ENCODE measurements at regions not wholly inside any gene's neighbourhood (a gene's known extent, or its start where the extent isn't known, plus 50 kb on each side); places are given as distances from the start of the nearest gene placed in this dataset.

DNA sequence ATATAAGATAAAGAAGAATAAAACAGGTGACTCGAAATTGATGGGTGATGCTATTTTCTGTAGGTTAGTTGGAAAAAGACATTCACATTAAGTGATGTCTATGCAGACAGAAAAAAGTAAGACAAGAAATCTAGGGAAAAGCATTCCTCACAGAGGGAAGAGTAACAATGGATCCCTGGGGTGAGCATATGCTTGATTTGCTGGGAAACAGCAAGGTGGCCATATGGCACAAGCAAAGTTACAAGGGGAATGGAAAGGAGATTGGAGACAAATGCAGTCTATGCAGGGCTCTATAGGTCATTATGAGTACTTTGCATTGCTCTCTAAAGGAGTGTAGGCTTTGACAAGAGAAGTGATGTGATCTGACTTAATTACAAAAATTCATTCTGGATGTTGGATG is 90.9 kb upstream of the ZNF804B start:
- Mint-ChIP-seq H3K27me3 (ENCODE audit: unreplicated experiment) (peaks cover 5% of the 10 kb centered on the region), H3K4me1 (ENCODE audit: low read depth, unreplicated experiment) (peaks cover 15% of the 10 kb centered on the region), H3K27ac (ENCODE audit: unreplicated experiment) (peak overlapping the region; percentile 83), H3K4me3 (ENCODE audit: unreplicated experiment) (peak overlapping the region; percentile 30), H3K9me3 (ENCODE audit: unreplicated experiment) (peaks cover 9% of the 10 kb centered on the region), H3K36me3 (ENCODE audit: unreplicated experiment) (no peaks in the 10 kb centered on the region)
- TF ChIP-seq, protein P1, sequence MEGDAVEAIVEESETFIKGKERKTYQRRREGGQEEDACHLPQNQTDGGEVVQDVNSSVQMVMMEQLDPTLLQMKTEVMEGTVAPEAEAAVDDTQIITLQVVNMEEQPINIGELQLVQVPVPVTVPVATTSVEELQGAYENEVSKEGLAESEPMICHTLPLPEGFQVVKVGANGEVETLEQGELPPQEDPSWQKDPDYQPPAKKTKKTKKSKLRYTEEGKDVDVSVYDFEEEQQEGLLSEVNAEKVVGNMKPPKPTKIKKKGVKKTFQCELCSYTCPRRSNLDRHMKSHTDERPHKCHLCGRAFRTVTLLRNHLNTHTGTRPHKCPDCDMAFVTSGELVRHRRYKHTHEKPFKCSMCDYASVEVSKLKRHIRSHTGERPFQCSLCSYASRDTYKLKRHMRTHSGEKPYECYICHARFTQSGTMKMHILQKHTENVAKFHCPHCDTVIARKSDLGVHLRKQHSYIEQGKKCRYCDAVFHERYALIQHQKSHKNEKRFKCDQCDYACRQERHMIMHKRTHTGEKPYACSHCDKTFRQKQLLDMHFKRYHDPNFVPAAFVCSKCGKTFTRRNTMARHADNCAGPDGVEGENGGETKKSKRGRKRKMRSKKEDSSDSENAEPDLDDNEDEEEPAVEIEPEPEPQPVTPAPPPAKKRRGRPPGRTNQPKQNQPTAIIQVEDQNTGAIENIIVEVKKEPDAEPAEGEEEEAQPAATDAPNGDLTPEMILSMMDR (IDR thresholded peaks at IDR 0.05; ENCODE audit: partially characterized antibody, unreplicated experiment): no peak
- DNase-seq: no peak

DNA sequence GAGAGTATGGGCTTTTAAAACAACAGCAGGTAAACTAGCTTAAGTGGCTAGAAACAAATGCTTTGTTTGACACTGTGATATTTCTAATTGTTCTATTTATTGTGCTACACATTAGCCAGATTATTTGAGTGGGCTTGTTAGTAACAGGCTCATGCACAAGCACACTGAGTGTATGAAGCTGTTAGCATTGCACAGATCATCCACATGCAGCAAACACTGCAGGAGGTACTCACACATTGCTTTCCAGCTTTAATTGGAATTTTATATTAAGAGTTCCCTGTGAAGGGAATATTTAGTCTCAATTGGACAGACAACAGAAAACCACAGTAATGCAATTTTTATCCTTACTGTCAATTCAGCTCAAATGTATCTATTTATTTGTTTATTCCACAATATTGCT is 92.9 kb upstream of the ZNF804B start:
- TF ChIP-seq, protein P1 (IDR thresholded peaks at IDR 0.05; ENCODE audit: partially characterized antibody, unreplicated experiment): no peak
- no peak for DNase-seq
- H3K27ac Mint-ChIP-seq (ENCODE audit: unreplicated experiment): no peak overlapping the region

DNA sequence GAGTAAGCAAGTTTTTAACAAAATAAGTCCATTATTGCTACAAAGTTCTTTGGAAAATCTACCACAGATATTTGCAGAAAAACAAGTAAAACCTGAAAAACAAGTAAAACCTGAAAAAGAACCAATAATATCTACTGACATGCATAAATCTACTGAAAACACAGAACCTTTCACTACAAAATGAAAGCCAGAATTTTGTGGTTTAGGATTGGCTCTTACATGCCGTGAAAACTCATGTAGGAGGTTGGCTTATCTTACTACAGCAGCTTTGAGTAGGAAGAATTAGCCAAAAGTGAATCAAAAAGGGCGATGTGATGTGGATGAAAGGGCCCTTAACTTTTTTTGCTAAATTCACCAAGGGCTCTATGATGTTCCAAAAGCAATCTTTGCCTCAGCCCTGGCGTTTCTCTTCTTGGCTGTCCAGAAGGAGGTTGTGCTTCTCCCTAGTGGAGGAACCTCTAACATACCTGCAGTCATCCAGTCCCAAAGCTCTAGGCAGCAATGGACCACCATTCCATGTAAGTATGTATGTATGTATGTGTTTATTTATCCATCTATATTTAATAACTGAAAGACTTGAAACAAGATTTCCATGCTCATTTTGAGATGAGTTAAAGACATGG is 93.5 kb upstream of the ZNF804B start:
- Mint-ChIP-seq H3K27me3 (ENCODE audit: unreplicated experiment) (peaks cover 5% of the 10 kb centered on the region), H3K36me3 (ENCODE audit: unreplicated experiment) (no peaks in the 10 kb centered on the region), H3K4me1 (ENCODE audit: low read depth, unreplicated experiment) (peaks cover 15% of the 10 kb centered on the region), H3K27ac (ENCODE audit: unreplicated experiment) (no peak overlapping the region), H3K4me3 (ENCODE audit: unreplicated experiment) (no peak overlapping the region), H3K9me3 (ENCODE audit: unreplicated experiment) (peaks cover 8% of the 10 kb centered on the region)
- DNase-seq: no peak
- TF ChIP-seq, protein P1 (IDR thresholded peaks at IDR 0.05; ENCODE audit: partially characterized antibody, unreplicated experiment): no peak

More for the DNA sequence above, 92.9 kb upstream of the ZNF804B start:
- Mint-ChIP-seq H3K36me3 (ENCODE audit: unreplicated experiment) (no peaks in the 10 kb centered on the region), H3K4me1 (ENCODE audit: low read depth, unreplicated experiment) (peaks cover 15% of the 10 kb centered on the region), H3K9me3 (ENCODE audit: unreplicated experiment) (peaks cover 8% of the 10 kb centered on the region), H3K27me3 (ENCODE audit: unreplicated experiment) (peaks cover 5% of the 10 kb centered on the region), H3K4me3 (ENCODE audit: unreplicated experiment) (no peak overlapping the region)

DNA sequence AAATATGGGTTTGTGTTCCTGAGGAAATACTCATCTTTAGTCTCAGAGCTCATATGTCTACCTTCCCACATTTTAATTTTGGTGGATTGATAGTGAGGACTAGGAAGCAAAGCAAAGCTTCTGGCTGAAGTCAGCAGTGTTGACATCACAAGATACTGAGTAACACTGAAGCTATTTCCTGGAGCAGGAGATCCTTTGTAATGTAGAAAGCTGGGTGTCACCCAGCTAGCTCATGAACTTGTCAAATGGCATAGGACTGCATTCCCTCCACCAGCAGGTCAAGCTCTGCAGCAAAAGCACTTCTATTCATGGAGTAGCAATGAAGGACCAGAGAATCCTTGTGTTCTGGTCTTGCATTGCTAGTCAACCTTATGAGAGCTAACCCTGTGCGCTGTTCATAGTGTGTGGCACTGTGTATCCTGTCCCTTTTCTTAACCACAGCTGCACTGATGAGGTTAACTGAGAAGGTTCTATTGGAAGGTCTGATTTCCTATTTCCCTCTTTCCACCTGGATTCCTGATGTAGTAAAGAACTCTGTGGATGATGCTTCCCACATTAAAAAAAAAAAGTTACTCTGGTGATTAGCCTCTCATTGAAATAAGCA is 94.8 kb upstream of the ZNF804B start:
- TF ChIP-seq, protein P1 (IDR thresholded peaks at IDR 0.05; ENCODE audit: partially characterized antibody, unreplicated experiment): no peak
- peaks cover 5% of the 10 kb centered on the region for H3K9me3 Mint-ChIP-seq (ENCODE audit: unreplicated experiment)
- no peak for DNase-seq
- H3K4me3 Mint-ChIP-seq (ENCODE audit: unreplicated experiment): no peak overlapping the region
- peaks cover 5% of the 10 kb centered on the region for H3K27me3 Mint-ChIP-seq (ENCODE audit: unreplicated experiment)
- H3K36me3 Mint-ChIP-seq (ENCODE audit: unreplicated experiment): no peaks in the 10 kb centered on the region
- no peak overlapping the region for H3K27ac Mint-ChIP-seq (ENCODE audit: unreplicated experiment)
- H3K4me1 Mint-ChIP-seq (ENCODE audit: low read depth, unreplicated experiment): peaks cover 9% of the 10 kb centered on the region

DNA sequence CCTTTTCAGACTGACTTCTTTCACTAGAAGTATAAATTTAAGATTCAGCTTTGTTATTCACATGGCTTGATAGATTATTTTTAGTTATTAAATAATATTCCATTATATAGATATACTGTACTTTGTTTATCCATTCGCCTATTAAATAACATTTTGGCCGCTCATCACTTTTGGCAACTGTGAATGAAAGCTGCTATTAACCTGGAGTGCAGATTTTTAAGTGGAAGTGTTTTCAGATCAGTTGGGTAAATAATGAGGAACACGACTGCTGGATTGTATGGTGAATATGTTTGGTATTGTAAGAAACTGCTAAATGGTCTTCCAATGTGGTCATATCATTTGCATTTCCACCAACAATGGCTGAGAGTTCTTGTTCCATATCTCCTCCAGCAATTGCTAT is 97.6 kb upstream of the ZNF804B start:
- H3K4me1 Mint-ChIP-seq (ENCODE audit: low read depth, unreplicated experiment): no peaks in the 10 kb centered on the region
- no peaks in the 10 kb centered on the region for H3K9me3 Mint-ChIP-seq (ENCODE audit: unreplicated experiment)
- H3K27me3 Mint-ChIP-seq (ENCODE audit: unreplicated experiment): no peaks in the 10 kb centered on the region
- TF ChIP-seq, protein P1 (IDR thresholded peaks at IDR 0.05; ENCODE audit: partially characterized antibody, unreplicated experiment): no peak
- H3K4me3 Mint-ChIP-seq (ENCODE audit: unreplicated experiment): no peak overlapping the region
- no peak overlapping the region for H3K27ac Mint-ChIP-seq (ENCODE audit: unreplicated experiment)
- H3K36me3 Mint-ChIP-seq (ENCODE audit: unreplicated experiment): no peaks in the 10 kb centered on the region
- no peak for DNase-seq
